ENCODE measurements at regions not wholly inside any gene's neighbourhood (a gene's known extent, or its start where the extent isn't known, plus 50 kb on each side); places are given as distances from the start of the nearest gene placed in this dataset.

GRCh38 chr15:46930426-46930825 is 786.9 kb upstream of the SEMA6D start:
- no peak for TF ChIP-seq CTCF (conservative IDR thresholded peaks at IDR 0.05 in 1 of 2, IDR thresholded peaks at IDR 0.05 in 1 of 2; ENCODE audit: extremely low read depth in 1 of 2, insufficient read depth in 1 of 2, low read depth in 1 of 2, low read length in 2 of 2)
- no peak for TF ChIP-seq EZH2 (IDR thresholded peaks at IDR 0.05; ENCODE audit: borderline replicate concordance, low read length)
